HG02571 (cell line): ENCODE measurements at regions not wholly inside any gene's neighbourhood (a gene's known extent, or its start where the extent isn't known, plus 50 kb on each side); places are given as distances from the start of the nearest gene placed in this dataset.

Experiments used
- ATAC-seq: cut with Tn5 transposase; IDR thresholded peaks from one replicate; pipeline ENCODE4 v1.9.1; 2021; ENCODE audit warnings: mild to moderate bottlenecking, moderate library complexity; ENCODE audit not compliant: unreplicated experiment

GRCh38 chr3:110375751-110376518, 695.7 kb upstream of the NECTIN3 start:
- no peak for ATAC-seq

- ATAC-seq, result no peak
These were observed 693.1 kb upstream of the NECTIN3 start for GRCh38 chr3:110378481-110378880.

- no peak for ATAC-seq
These were observed 689.6 kb upstream of the NECTIN3 start for GRCh38 chr3:110381992-110382391.

- no peak for ATAC-seq
These were observed 688.3 kb upstream of the NECTIN3 start for GRCh38 chr3:110383356-110383755.

GRCh38 chr3:110384601-110385000, 687.0 kb upstream of the NECTIN3 start:
- no peak for ATAC-seq

GRCh38 chr3:110389005-110389404, 682.6 kb upstream of the NECTIN3 start:
- no peak for ATAC-seq

GRCh38 chr3:110390372-110390771, 681.2 kb upstream of the NECTIN3 start:
- ATAC-seq, result no peak

- no peak for ATAC-seq
These were observed 680.6 kb upstream of the NECTIN3 start for GRCh38 chr3:110391042-110391441.

- ATAC-seq, result no peak
These were observed 679.8 kb upstream of the NECTIN3 start for GRCh38 chr3:110391640-110392395.

GRCh38 chr3:110393941-110394340, 677.7 kb upstream of the NECTIN3 start:
- no peak for ATAC-seq

- ATAC-seq, result no peak
These were observed 674.5 kb upstream of the NECTIN3 start for GRCh38 chr3:110397115-110397514.

- no peak for ATAC-seq
These were observed 671.3 kb upstream of the NECTIN3 start for GRCh38 chr3:110400315-110400714.

- ATAC-seq, result no peak
These were observed 665.6 kb upstream of the NECTIN3 start for GRCh38 chr3:110405830-110406585.

- ATAC-seq, result no peak
These were observed 658.4 kb upstream of the NECTIN3 start for GRCh38 chr3:110413266-110413665.

GRCh38 chr3:110413807-110414748, 657.5 kb upstream of the NECTIN3 start:
- no peak for ATAC-seq

- no peak for ATAC-seq
These were observed 656.8 kb upstream of the NECTIN3 start for GRCh38 chr3:110414855-110415254.

- ATAC-seq, result no peak
These were observed 652.5 kb upstream of the NECTIN3 start for GRCh38 chr3:110419096-110419495.

- no peak for ATAC-seq
These were observed 652.0 kb upstream of the NECTIN3 start for GRCh38 chr3:110419601-110420000.

GRCh38 chr3:110420158-110420641, 651.4 kb upstream of the NECTIN3 start:
- ATAC-seq, result no peak

GRCh38 chr3:110423276-110423675, 648.3 kb upstream of the NECTIN3 start:
- ATAC-seq, result no peak
